ENCODE measurements at regions not wholly inside any gene's neighbourhood (a gene's known extent, or its start where the extent isn't known, plus 50 kb on each side); places are given as distances from the start of the nearest gene placed in this dataset.

- no peak for DNase-seq (ENCODE audit: low spot score)
These were observed 106.6 kb upstream of the NR2F2 start for GRCh38 chr15:96223939-96224338.

GRCh38 chr15:96225642-96226259 lies 104.7 kb upstream of the NR2F2 start:
- no peak for DNase-seq (ENCODE audit: low spot score)

- no peak for DNase-seq (ENCODE audit: low spot score)
These were observed 99.8 kb upstream of the NR2F2 start for GRCh38 chr15:96230526-96231181.

GRCh38 chr15:96232335-96232734 lies 98.2 kb upstream of the NR2F2 start:
- DNase-seq (ENCODE audit: low spot score) = no peak

GRCh38 chr15:96234109-96234892 lies 96.2 kb upstream of the NR2F2 start:
- DNase-seq (ENCODE audit: low spot score) = no peak

- DNase-seq (ENCODE audit: low spot score) = no peak
These were observed 93.5 kb upstream of the NR2F2 start for GRCh38 chr15:96237002-96237401.

GRCh38 chr15:96242761-96243160 lies 87.7 kb upstream of the NR2F2 start:
- no peak for DNase-seq (ENCODE audit: low spot score)

GRCh38 chr15:96243701-96244100 lies 86.8 kb upstream of the NR2F2 start:
- no peak for DNase-seq (ENCODE audit: low spot score)

- no peak for DNase-seq (ENCODE audit: low spot score)
These were observed 85.2 kb upstream of the NR2F2 start for GRCh38 chr15:96245252-96245651.

GRCh38 chr15:96246057-96246456 lies 84.4 kb upstream of the NR2F2 start:
- no peak for DNase-seq (ENCODE audit: low spot score)

GRCh38 chr15:96247621-96248305 lies 82.7 kb upstream of the NR2F2 start:
- DNase-seq (ENCODE audit: low spot score) = no peak

GRCh38 chr15:96252148-96252547 lies 78.4 kb upstream of the NR2F2 start:
- no peak for DNase-seq (ENCODE audit: low spot score)

GRCh38 chr15:96253006-96253747 lies 77.3 kb upstream of the NR2F2 start:
- DNase-seq (ENCODE audit: low spot score) = no peak

GRCh38 chr15:96254173-96254572 lies 76.3 kb upstream of the NR2F2 start:
- no peak for DNase-seq (ENCODE audit: low spot score)

- DNase-seq (ENCODE audit: low spot score) = no peak
These were observed 74.9 kb upstream of the NR2F2 start for GRCh38 chr15:96255599-96255998.

GRCh38 chr15:96261575-96262034 lies 68.9 kb upstream of the NR2F2 start:
- no peak for DNase-seq (ENCODE audit: low spot score)

- no peak for DNase-seq (ENCODE audit: low spot score)
These were observed 68.4 kb upstream of the NR2F2 start for GRCh38 chr15:96262097-96262496.

GRCh38 chr15:96262549-96263489 lies 67.7 kb upstream of the NR2F2 start:
- no peak for DNase-seq (ENCODE audit: low spot score)

- no peak for DNase-seq (ENCODE audit: low spot score)
These were observed 66.1 kb upstream of the NR2F2 start for GRCh38 chr15:96264351-96264798.

- DNase-seq (ENCODE audit: low spot score) = no peak
These were observed 65.5 kb upstream of the NR2F2 start for GRCh38 chr15:96264801-96265515.

Measured in germinal center (tissue), 1 donor.